Mucosa of descending colon (tissue), 3 donors: ENCODE measurements at regions not wholly inside any gene's neighbourhood (a gene's known extent, or its start where the extent isn't known, plus 50 kb on each side); places are given as distances from the start of the nearest gene placed in this dataset.

Source experiments
- ATAC-seq: fragments of 200-7000 bp; cut with Tn5 transposase; one replicate; pipeline ENCODE4 v1.9.1; 2020; ENCODE audit warnings: mild to moderate bottlenecking, moderate library complexity
- DNase-seq, 3 donors: peaks; one replicate each; pipeline ENCODE4 v3.0.0-alpha.2; 2020
- H3K36me3 ChIP-seq: fragments of 200-600 bp; one replicate; pipeline ENCODE4 v1.8.0; 2021; ENCODE audit warnings: low read depth, mild to moderate bottlenecking
- H3K4me1 ChIP-seq: fragments of 200-600 bp; one replicate; pipeline ENCODE4 v1.8.0; 2021; ENCODE audit warnings: low read depth, mild to moderate bottlenecking
- H3K4me3 ChIP-seq: fragments of 200-600 bp; one replicate; pipeline ENCODE4 v1.8.0; 2021; ENCODE audit warnings: mild to moderate bottlenecking
- H3K9me3 ChIP-seq: fragments of 200-600 bp; one replicate; pipeline ENCODE4 v1.8.0; 2021; ENCODE audit warnings: mild to moderate bottlenecking
- intact Hi-C, 2 donors: fragments of 100-400 bp; cut with DNase I in 1 of 2; cut with micrococcal nuclease in 1 of 2; formaldehyde crosslinking; loops; one replicate each; pipeline versions ENCODE4 v1.11.0 to v1.11.1; 2022; cut with DNase I, micrococcal nuclease
- TF ChIP-seq, protein P1 (sequence below): fragments of 200-600 bp; IDR thresholded peaks from one replicate; pipeline ENCODE4 v1.8.0; 2022; ENCODE audit warnings: antibody characterized with exemption, mild to moderate bottlenecking
- donor health status: DM: no; HTN: no; CAD: no; lungs with moderate emphysema.
- donor health status: DM: no; HTN: no; CAD: no.
- donor health status: DM: no; HTN: yes; CAD: no.

- H3K36me3 ChIP-seq = no peaks in the 10 kb centered on the region
- no peaks in the 10 kb centered on the region for H3K9me3 ChIP-seq
- H3K4me1 ChIP-seq = no peaks in the 10 kb centered on the region
- TF ChIP-seq, protein P1, sequence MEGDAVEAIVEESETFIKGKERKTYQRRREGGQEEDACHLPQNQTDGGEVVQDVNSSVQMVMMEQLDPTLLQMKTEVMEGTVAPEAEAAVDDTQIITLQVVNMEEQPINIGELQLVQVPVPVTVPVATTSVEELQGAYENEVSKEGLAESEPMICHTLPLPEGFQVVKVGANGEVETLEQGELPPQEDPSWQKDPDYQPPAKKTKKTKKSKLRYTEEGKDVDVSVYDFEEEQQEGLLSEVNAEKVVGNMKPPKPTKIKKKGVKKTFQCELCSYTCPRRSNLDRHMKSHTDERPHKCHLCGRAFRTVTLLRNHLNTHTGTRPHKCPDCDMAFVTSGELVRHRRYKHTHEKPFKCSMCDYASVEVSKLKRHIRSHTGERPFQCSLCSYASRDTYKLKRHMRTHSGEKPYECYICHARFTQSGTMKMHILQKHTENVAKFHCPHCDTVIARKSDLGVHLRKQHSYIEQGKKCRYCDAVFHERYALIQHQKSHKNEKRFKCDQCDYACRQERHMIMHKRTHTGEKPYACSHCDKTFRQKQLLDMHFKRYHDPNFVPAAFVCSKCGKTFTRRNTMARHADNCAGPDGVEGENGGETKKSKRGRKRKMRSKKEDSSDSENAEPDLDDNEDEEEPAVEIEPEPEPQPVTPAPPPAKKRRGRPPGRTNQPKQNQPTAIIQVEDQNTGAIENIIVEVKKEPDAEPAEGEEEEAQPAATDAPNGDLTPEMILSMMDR = no peak
- intact Hi-C loops = no loop called here
- no peak overlapping the region for H3K4me3 ChIP-seq
- no peak for ATAC-seq
- no peak for DNase-seq
Measured at GRCh38 chr21:32975811-32976431, 49.8 kb upstream of the OLIG2 start.
